Hindlimb muscle (tissue), 1 donor: ENCODE measurements at regions not wholly inside any gene's neighbourhood (a gene's known extent, or its start where the extent isn't known, plus 50 kb on each side); places are given as distances from the start of the nearest gene placed in this dataset.
"Not testable (repeated sequence)": the region's sequence is repeated elsewhere in the genome, so short reads cannot be mapped to it uniquely, and the experiment has no call there.

ENCODE experiments used
- DNase-seq: peaks from one replicate; pipeline ENCODE4 v3.0.0-alpha.2; 2013

GRCh38 chr7:42677751-42678699 lies 233.8 kb downstream of the C7orf25 start:
- no peak for DNase-seq

GRCh38 chr7:42674541-42674940 lies 237.3 kb downstream of the C7orf25 start:
- DNase-seq: no peak

DNA sequence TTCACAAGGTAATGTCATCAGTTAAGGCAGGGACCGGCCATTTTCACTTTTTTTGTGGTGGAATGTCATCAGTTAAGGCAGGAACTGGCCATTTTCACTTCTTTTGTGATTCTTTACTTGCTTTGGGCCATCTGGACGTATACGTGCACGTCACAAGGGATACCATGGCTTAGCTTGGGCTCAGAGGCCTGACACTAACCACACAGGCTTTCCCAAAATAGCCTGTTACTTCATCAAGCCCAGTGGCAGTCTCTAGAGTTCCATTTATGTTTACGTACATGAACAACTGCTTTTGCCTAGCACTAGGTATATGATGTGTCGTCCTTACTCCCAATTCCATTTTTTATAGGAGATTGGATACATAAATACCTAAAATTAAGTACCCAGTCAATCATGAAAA lies 237.9 kb downstream of the C7orf25 start:
- DNase-seq: no peak

GRCh38 chr7:42672339-42672999 lies 239.4 kb downstream of the C7orf25 start:
- no peak for DNase-seq

DNA sequence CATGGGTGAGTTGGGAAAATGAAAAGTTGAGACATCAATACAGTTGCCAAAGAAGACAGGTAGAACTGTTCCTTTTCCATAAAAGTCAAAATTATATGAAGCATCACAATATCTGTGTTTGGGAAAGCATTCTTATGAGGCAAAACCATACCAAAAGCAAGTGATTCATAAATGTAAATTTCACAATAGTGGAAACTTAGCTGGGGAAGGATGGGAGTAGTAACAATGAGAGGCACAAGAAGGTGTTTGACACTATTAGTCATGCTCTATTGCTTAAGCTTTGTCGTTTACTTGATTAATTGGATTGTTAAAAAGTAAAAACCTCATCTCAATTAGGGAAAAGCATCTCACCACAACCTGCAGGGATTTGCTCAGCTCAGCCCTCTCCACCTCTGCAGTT lies 240.2 kb downstream of the C7orf25 start:
- DNase-seq: no peak

DNA sequence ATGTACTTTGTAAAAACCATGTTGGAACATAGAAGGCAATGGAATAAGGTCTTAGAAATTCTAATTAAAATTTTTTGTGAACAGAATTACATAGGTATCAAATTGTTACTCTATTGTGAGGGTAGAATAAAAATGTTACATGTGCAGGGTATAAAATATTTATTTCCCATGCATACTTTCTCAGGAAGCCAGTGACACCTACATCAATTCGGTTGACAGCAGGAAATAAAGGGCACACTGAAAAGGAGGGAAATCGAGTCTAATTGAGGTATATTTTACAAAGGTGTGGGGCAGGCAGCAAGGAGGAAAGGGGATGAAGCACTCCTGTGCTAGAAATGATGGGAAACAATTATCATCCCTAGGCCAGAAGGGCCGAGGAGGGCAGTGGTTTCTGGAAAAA lies 244.9 kb downstream of the C7orf25 start:
- DNase-seq: no peak

GRCh38 chr7:42662862-42663261 lies 249.0 kb downstream of the C7orf25 start:
- no peak for DNase-seq

DNA sequence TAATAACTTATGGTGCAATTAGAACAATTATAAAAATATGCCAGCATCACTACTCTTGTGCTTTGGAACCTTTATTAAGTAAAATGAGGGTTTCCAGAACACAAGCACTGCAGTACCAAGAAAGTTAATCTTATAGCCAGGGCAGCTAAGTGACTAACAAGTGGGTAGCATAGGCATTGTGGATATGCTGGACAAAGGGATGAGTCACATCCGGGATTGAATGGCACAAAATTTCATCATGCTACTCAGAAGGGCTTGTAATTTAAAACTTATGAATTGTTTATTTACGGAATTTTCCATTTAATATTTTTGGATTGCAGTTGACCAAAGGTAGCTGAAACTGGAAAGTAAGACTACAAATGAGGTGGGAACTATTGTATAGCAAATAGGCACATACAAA lies 250.6 kb downstream of the C7orf25 start:
- DNase-seq: no peak

DNA sequence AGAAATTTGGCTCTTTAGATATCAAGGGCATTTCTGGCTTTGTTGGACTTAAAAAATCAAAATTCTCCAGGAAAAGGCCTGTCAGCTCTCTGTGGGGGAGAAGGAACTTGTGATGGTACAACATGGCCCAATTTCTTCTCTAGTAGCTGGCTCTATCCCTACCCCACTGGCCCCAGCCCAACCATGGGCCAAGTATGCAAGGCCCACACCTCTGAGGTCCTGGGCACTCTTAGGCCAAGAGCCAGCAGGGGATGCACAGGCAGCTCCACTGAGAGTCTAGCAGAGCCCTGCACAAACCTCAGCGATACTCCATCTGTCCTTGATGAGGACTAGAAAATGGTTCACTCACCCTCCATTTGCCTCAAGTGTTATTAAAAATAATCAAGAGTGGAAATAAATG lies 261.2 kb downstream of the C7orf25 start:
- no peak for DNase-seq

DNA sequence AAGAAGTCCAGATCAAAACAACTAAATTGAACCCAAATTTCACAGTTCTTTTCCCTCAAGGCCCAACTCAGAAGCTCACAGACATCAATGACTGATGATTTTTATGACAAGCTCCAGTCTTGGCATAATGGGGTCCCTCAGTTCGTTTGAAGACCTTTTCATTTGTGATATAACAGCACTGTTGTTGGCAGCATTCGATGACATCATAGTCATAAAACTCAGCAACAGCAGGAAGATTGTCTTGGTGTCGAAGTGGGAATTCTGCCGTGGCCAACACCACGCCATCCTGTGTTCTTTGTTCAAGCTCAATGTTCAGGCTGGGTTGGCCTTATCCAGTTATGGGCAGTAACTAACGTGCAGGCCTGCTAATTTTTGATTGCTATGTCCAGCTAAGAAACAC lies 261.7 kb downstream of the C7orf25 start:
- no peak for DNase-seq

DNA sequence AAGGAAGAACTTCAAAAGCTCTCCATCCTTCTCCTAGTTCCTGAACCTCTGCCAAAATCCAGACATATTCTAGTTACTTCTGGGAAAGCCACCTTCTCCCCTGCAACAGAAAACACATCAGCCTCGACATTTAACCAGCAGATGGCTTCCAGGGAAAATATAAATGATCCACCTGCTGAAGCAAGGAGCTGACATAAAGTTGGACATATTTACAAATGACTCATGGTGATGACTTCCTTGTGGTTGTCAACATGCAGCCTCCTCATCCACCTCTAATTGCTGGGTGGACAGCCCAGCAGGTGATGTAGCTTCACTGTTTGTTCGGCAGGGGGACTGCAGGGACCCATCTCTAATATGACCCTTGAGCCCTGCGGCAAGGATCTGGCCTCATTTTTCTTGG lies 266.0 kb downstream of the C7orf25 start:
- no peak for DNase-seq

GRCh38 chr7:42642699-42643098 lies 269.2 kb downstream of the C7orf25 start:
- DNase-seq: no peak

DNA sequence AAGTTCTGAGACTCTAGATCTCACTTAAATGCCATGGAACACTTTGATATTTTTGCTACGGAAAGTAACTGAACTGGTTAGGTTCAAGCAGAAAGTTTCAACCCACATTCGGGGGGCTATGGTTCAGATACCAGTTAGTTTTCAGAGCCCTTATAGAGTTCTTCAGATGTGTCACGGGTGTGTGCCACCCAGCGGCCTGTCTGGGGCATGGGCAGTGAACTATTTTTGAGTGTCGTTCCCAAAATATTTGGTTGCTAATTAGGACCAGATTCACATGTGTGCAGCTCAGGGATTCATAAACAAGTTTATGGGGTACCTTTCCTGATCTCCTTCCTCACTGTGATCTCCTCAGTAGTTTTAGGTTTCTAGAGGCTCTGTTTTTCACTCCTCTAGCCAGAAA lies 271.9 kb downstream of the C7orf25 start:
- DNase-seq: no peak

- DNase-seq: not testable (repeated sequence)
Observed at GRCh38 chr7:42636380-42636779, 275.5 kb downstream of the C7orf25 start.

DNA sequence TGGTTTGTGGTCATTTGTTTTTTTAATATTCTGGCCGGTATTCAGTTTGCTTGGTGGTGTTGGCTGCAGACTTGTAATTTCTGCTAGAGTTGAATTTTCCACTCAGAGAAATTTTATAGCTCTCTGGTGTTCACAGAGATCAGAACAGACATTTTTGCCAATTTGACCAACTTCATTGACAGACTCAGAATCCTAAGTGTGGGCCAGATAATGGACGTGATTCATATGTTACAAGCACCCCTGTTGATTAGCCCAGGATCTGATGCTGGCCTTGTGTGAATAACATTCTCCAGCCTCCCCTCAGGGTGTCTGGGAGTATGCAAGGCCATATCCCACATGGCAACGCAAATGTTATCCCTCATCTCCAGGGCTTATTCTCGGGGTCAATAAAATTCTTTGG lies 283.8 kb downstream of the C7orf25 start:
- no peak for DNase-seq

GRCh38 chr7:42627626-42628025 lies 284.2 kb downstream of the C7orf25 start:
- DNase-seq: no peak

GRCh38 chr7:42627101-42627500 lies 284.8 kb downstream of the C7orf25 start:
- DNase-seq: no peak

- DNase-seq: no peak
Observed at GRCh38 chr7:42625421-42625820, 286.4 kb downstream of the C7orf25 start.

DNA sequence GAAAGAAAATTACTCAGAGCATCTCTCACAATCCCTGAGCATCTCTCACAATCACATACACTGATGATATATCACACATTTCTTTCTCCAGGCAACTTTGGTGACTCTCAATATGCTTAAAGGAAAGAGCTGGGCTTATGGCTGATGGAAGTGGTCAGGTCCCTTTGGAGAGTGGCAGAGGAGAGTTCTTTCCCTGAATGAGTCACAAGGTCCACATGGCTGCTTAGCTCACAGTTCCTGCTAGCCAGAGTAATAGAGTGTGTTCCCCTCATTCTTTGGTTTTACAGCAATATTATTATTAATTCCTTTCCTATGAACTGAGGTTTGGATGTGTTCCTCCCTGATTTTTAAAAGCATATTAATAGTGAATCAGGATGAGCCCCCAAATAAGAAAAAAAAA lies 287.4 kb downstream of the C7orf25 start:
- DNase-seq: no peak

- DNase-seq: no peak
Observed at GRCh38 chr7:42621543-42622219, 290.2 kb downstream of the C7orf25 start.

DNA sequence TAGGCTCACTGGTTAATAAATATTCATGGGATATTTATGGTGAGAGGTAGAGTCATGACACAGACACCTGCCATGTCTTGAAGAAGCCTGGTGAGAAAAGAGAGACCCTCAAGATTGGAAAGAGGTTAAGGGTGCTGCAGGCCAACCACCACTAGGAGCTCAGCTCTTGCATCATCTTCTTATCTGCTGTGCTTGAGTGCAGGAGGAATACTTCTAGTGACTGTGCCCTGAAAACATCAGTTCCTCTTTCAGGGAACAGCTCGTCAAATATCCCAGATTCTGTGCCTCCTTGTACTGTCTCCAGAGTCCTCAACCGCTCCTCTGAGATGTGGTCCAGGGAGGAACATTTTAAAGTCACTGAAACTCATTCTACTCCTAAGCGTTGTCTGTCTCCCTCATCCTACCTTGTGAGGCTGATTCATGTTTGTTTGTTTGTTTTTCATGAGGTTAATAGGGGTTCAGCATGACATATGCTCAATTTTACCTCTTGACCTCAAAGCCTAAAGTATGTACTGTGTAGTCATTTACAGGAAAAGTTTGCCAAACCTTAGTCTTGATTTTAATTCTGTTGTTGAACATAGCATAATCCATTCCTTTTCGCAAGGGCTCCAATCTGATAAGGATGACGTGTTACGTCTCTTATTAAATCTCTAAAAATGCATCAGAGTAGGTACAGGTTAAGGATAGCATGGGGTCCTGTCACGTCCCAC lies 293.1 kb downstream of the C7orf25 start:
- DNase-seq: no peak

- DNase-seq: no peak
Observed at GRCh38 chr7:42617806-42618457, 293.9 kb downstream of the C7orf25 start.
